Medulla oblongata (tissue), 1 donor: ENCODE measurements at regions not wholly inside any gene's neighbourhood (a gene's known extent, or its start where the extent isn't known, plus 50 kb on each side); places are given as distances from the start of the nearest gene placed in this dataset.

Experiments used
- DNase-seq: peaks from one replicate; pipeline ENCODE4 v3.0.0-alpha.2; 2015; ENCODE audit errors: extremely low spot score

DNA sequence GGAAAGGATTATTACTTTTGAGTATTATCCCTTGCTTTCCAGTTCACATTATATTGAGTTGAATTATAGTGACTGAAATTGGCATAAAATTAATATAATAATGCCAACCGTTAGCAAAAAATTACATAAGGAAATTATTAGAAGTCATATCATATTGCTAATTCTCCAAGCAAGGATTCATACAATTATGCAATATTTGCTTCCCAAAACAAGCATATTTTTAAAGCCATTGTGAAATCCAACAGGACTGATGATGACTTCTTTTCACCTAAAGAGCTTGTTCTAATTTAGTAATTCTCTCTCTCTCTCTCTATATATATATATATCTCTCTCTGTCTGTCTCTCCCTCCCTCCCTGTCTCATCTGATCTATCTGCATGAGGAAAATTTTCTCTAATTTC, 283.5 kb downstream of the DSEL start:
- DNase-seq: no peak

DNA sequence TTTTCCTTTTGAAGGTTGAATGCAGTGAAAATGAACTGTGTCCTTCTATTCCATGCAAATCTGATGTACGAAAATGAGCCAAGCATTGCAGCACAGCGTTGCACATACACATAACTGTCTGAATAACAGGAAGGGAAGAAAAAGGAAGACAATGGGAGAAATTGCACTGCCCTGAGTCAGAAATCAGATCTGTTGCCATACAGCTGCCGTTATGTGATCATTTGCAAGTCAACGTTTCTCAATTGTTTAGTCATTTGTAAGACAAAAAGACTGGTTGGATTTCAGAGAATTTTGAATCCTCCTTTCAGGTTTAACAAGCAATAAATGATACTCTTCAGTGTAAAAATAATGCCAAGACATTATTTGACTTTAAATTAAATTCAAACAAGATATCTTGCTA, 284.1 kb downstream of the DSEL start:
- no peak for DNase-seq

DNA sequence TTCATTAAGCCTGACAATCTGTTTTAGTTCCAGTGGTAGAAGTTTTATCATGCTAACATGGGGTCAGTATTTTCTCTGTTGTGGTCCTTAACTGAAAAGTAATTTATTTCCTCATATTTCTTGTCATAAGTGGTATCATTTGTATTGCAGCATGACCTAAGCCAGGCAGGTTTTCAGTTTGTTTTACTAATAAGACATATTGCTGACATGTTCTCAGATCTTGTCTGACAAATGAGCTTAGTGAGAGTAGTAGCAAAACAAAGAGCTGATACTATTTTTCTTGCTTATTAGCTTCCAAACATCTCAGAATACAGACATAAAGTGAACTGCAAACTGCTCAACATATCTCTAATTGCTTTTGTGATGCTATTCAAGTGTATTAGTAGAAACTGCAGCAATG, 293.6 kb downstream of the DSEL start:
- DNase-seq: no peak

DNA sequence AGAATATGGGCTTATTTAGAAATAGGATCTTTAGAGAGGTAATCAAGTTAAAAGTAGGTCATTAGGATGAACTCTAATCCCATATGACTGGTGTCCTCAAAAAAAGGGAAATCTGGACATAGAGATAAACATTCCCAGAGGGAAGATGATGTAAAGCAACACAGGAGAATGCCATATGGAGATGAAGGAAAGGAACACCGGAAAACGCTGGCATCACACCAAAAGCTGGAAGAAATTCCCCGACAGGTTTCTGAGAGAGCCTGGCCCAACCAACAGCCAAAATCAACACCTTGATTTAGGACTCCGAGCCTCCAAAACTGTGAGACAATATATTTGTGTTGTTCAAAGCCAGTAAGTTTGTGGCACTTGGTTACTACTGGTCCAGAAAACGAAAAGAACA, 296.7 kb downstream of the DSEL start:
- no peak for DNase-seq

DNA sequence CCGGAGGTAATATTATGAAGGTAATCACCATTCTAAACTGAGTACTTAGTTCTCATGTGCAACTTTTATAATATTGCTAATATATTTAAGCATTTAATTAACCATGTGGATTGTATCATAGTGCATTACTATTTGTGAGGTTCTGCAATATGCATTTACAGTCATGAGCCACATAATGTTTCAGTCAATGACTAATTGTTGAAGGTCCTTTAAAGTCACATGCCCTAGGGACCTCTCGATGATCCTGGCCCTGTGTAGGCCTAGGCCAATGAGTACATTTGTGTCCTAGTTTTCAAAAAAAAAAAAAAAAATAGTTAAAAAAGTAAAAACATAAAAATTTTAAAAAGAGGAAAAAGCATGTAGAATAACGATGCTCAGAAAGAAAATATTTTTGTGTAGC, 298.0 kb downstream of the DSEL start:
- DNase-seq: no peak

DNA sequence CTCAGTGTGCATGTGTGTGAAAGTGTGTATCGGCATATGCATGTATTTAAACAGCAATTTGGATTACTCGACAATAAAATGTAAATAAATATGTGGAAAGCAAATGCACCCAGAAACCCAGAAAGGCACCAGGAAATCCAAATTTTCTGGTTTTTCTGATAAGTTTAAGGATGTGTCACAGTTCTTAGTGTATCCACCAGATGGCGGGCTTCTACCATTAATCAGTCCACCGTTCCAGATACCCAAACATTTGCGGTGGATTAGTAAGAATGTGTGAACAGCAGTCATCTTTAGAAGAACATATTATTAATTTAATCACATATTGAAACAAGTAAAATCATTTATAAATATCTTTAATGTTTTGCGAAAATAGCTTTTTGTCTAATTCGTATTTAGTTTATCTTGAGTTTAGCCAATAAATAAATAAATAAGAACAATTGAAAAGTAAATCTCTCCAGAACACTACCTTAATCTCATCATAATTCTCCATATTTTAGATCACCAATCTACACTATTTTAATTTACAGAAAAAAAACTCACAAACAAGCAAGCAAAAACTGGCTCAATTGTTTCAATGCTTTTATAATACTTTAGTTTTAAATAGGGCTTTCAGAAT, 298.9 kb downstream of the DSEL start:
- DNase-seq: peak; percentile 83

DNA sequence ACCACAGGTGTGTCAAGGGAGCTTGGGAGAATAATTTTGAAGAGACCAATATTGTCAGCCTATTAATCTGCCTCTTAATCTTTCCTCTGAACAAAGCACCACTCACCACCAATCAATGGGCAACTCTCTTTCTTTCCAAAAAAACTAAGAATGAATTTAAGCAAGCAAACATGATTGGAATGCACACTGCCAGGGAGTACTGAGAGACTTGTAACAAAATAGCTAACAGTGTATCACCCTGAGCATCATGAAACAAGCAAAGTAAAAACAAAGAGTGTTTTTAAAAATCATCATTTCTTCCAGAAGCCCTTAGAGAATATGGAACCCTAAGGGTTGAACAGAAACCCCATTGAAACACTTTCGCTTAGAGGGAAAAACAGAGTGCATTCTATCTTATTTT, 299.7 kb downstream of the DSEL start:
- DNase-seq: no peak

DNA sequence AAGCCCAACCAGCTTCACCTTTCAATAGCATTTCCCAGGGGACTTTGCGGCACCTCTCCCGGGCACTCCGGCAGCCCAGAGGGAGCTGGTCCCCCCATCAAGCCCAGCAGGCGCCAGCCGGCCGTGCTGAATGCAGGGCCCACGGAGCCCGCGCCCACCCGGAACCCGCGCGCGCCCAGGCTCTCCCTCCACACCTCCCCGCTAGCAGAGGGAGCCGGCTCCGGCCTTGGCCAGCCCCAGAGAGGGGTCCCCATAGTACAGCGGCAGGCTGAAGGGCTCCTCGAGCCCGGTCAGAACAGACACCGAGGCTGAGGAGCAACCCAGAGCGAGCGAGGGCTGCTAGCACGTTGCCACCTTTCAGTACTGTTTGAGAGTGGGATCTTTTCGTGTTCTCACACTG, 300.8 kb downstream of the DSEL start:
- DNase-seq: no peak

DNA sequence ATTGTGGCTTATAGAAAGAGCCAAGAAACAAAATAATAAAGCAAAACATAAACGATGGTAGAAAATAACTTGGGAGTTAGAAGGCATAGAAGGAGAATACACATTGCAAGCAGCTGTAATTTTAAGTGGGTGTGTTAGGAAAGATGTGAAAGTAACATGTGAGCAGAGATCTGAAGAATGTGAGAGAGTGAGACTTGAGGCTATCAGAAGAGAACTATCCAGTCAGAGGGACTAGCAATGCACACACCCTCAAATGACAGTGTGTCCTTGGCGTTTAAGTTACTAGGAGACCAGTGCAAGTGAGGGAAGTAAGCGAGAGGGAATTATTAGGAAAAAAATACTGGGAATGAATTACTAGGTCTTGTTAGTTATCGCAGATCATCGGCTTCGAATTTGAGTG, 304.9 kb downstream of the DSEL start:
- no peak for DNase-seq

DNA sequence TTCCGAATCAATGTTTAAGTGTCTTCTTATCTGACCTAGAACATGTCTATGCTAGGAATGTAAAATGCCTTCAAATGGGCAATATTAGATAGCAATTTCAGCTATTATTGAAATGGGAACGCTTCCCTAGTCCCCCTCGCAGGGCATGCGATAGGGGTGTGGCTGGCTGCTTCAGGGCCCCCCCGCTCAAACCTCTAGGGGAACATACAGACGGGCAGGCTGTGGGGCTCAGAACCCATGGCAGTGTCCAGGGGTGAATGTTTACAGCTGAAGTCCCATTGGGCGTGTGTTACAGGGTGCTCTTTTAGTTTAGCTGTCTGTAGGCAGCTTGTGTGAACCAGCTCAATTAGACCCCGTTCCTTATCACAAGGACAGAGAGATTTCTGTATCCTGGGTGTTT, 315.9 kb downstream of the DSEL start:
- DNase-seq: no peak

DNA sequence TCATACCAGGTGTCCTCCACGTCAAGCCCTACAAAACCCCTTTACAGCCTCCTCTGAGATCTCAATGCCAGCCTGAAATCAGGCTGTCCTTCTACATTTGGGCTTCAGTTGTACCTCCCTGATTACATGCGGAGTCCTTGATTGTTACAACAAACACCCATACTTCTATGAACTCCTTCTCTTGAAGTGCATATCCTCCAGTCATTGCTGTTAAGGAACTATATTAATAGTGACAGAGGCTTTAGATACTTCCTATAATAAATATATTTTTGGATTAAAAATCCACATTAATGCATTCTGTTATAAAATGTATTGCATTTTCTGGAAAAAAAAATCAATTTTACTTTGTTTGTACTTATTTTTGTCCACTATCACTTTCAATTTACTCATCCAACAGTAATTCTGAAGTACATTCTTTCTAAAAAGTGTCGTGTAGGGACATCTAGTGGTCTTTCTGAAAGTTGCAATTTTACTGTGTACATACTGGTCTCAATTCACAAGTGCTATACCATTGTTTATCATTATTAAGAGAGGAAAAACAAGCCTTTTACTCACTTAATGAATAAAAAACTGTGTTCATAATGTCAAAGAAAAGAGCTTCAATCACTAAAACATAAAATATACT, 316.4 kb downstream of the DSEL start:
- DNase-seq: peak; percentile 85

DNA sequence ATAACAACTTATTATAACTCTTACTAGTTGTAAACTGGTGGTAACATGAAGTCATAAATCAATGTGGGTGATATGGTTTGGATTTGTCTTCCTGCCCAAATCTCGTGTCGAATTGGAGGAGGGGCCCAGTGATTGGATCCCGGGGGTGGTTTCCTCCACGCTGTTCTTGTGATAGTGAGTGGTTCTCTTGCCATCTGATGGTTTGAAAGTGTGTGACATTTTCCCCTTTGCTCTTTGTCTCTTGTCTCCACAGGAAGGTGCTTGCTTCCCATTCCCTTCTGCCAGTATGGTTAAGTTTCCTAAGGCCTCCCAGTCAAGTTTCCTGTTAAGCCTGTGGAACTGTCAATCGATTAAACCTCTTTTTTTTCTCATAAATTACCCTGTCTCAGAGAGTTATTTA, 321.6 kb downstream of the DSEL start:
- no peak for DNase-seq

DNA sequence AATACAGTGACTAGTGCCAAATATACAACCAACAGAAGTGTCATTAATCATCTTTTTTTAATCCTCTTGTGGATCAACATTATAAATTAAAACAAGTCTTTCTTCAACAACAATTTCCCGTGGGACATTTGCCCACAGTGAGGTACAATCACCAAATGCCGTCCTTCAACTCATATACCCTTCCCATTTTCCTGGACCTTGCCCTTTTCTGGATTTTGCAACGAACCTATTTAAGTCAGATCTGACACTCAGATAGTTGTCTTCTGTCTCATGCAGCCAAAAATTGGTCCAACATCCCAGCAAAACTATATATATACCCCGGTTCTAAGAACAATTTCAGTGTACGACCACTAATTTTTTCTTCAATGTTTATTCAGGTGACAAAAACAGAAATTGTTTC, 324.0 kb downstream of the DSEL start:
- no peak for DNase-seq

DNA sequence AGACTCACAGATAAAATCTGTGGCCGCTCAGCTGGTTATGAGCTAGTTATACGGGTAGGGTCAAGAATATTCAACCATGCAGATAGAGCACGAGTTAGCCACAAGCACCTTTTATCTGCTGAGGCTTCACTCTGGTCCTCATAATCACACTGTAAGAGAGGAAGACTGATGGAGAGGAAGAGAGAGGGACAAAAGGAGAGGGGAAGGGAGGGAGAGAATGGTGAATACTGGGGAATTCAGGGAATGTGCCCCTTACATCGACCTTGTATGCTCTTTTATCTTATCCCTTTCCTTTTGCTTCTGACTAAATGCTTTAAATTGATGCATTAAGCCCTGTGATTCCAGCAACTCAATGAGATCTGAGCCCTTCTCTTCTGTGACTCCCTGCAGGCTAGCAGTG, 333.1 kb downstream of the DSEL start:
- DNase-seq: no peak

DNA sequence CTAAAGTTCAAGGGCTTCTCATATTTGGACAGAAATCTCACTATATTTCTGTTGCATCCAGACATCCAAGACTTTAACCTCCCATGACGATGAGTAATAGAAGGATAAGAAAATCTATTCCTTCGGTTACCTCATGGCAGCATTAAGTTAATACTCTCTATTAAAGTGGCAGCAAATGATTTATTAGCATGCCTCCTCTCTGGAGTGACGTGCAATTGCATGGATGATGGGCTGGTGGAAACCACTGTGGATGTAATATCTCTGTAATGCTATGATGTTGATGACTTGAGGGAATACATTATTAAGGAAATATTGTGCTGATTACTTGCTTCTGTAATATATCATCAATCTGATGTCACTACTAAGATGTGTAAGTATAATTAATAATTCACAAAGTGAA, 336.8 kb downstream of the DSEL start:
- no peak for DNase-seq

DNA sequence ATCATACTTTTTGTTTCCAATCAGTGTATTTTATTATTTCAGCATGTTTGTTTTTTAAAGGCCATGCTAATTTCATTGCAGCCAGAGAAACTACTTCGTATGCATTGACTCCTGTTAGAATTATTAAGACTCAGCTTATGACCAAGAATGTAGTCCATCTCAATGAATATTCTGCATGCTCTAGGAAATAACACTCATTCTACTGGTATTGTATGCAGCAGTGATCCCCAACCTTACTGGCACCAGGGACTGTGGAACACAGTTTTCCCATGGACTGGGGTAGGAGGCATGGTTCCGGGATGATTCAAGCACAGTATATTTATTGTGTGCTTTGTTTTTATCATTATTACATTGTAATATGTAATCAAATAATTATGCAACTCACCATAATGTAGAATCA, 356.9 kb downstream of the DSEL start:
- no peak for DNase-seq

DNA sequence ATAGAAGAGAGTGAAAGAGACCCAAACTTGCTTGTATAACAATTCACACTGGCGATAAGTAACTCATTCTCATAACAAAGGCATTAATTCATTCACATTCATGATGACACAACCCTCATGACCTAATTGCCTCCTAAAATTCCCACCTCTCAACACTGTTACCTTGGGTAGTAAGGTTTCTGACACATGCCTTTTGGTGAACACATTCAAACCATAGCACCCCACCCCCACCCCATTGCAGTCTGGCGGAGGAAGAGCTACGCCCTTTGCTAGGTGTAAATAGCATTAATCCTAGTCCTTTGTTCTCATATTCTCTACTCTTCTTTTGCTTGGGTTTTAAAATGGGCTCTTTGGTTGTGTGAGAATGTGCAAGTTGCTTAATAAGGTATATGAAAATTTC, 361.5 kb downstream of the DSEL start:
- no peak for DNase-seq

DNA sequence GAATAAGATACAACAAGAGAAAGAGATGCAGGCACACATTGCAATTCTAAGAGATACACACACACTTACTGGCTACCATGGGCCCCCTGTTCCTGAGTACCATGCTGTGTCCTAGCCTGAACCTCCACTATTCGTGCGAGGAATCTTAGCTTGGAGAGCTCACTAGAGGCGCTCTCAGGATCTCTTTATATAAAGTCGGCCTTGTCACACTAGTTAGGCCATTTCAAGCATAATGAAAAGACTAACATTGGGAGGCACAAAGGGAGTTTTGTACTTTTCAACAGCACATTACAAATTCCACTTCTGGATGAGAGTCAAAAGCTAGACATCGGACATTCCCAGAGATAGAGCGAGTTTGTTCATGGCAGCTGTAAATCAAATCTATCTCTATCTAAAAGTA, 365.2 kb downstream of the DSEL start:
- peak; percentile 91 for DNase-seq

DNA sequence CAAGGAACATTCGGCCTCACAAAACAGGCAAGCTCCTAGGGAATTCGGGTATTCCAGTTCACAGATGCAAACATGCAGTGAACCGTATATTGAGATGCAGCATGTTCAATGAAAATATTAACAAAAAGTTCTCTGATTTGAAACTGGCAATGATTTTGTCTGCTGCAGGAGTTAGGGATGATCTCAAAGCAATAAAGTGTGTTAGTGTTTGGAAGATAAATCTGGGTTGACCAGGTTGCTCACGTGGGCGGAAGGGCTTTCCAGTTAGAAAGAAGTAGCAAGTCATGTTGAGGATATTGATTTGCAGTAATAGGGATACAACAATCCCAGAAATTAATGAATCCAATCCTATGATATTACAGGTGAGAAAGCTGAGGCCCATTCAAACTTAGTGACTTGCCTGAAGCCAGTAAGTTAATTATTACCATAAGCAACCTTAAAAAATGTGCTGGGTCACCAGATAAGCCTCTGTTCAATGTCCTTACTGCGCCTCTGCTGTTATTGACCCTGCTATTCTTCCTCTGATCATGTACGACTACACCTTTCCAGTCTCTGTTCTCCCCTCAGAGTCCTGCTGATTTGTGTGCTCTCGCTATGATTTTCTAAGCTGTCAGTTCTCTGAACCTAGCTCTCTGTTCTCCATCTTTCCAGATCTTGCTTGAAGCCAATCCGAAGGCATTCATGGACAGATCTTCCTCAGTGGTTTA, 370.8 kb downstream of the DSEL start:
- no peak for DNase-seq

DNA sequence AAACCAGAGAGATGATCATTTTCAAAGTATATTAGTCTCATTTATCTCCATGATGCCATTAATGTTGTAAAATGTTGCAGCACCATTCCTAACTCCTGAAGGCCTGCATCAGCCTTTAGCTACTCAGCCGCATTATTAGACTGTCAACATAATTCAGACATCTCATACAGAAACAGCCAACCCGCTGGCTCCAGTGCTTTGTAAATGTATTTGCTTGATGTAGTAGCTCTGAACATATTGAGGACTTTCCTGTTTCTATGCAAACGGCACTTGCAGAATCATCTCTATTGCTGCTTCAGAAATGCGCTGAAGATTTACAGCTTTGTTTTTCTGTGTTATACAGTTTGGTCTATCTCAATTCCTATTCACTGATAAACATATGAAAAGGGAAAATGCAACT, 372.2 kb downstream of the DSEL start:
- DNase-seq: no peak

DNA sequence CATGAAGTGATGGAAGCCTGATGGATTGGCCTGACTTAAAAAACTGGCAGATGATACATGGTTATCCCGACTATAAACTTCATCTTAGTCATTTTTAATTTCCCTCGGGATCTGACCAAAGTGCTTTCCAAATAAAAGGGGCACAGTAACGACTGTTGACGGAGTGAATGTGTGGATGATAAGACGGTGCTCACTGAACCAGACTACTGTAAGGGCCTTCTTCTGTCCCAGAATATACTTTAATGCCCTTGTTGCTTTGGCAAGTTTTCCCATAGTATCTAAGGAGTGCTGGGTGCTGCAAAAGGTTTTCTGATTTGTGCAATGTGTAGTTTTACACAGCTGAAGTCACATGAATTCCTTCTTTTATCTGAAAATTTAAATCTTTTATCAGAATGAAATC, 373.5 kb downstream of the DSEL start:
- DNase-seq: no peak

DNA sequence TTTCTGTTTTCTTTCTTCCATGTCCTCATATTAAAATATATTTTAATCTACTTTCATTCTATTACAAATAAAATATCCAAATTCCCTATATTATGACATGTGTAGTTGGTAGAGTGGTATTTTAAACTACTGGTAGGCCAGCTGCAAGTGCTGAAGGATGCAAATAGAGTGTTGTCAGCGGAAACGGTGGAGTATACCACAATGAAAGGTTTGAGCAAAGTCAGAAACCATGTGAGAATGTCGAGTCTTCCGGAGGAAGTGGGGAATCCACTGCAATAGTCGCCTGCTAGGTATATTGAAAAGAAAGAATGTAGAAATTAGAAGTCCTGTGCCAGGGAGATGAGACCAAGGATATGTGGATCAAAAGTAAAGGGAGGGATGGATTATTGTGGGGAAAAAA, 373.9 kb downstream of the DSEL start:
- no peak for DNase-seq

DNA sequence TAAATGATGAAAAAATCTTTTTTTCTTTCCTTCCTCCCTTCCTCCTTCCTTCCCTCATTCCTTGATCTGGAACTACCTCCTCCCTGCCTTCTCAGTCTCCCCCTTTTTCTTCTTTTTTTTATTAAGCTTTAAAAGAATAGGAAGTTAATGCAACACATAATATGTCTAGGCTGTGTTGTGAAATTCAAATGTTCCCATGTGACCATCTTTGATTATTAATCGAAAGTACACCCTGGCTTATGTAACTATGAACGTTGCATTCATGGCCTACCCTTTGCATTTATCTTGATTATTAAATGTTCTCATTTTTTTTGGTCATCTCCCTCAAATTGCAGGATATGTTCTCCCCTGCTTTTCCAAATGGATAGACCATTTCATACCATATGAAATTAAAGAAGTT, 376.0 kb downstream of the DSEL start:
- DNase-seq: no peak

DNA sequence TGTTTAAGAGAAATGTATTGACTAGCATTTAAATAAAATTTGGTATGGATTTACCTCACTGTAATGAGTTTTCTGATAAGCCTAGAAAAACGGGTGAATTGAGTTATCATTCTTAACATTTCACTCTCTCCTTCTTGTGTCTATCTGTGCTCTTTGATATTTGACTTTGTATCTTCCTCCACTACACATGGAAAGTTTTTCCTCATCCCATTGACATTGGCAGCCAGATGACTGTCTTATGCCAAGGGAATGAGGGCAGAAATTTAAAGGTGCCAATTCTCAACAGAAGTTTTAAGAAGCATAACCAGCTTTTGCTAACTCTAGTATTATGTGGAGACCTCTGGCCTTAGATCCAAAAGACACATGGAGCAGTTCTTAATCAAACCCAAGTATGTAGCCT, 376.6 kb downstream of the DSEL start:
- no peak for DNase-seq
